GM18505 (cell line): ENCODE measurements at regions not wholly inside any gene's neighbourhood (a gene's known extent, or its start where the extent isn't known, plus 50 kb on each side); places are given as distances from the start of the nearest gene placed in this dataset.
"Not testable (repeated sequence)": the region's sequence is repeated elsewhere in the genome, so short reads cannot be mapped to it uniquely, and the experiment has no call there.

Source experiments
- ATAC-seq: cut with Tn5 transposase; IDR thresholded peaks from one replicate; pipeline ENCODE4 v1.9.1; 2021; ENCODE audit not compliant: unreplicated experiment
- POLR2A ChIP-seq: IDR thresholded peaks from 4 replicates; pipeline ENCODE4 v1.6.1; 2011; ENCODE audit warnings: borderline replicate concordance; ENCODE audit not compliant: insufficient read depth, insufficient read length; ENCODE audit errors: extremely low read depth

DNA sequence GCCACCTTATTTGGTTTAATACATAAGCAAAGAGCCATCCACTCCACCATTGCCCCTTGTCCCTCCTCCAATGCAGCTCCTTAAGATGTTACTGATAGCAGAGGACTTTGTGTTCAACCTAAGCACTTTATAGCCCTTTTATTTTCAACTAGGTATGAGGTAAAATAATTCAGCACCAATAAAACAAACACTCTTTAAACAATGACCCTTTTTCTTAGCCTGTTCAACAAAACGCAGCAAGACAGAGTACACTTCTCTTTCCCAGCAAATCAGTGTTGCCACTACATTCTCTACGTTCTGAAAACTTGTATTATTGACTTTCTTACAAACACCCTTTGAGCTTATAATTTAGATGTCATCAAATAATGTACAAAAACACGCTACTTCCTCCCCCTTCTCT lies 104.0 kb upstream of the IGLL5 start:
- no peak for TF ChIP-seq POLR2A
- no peak for ATAC-seq

DNA sequence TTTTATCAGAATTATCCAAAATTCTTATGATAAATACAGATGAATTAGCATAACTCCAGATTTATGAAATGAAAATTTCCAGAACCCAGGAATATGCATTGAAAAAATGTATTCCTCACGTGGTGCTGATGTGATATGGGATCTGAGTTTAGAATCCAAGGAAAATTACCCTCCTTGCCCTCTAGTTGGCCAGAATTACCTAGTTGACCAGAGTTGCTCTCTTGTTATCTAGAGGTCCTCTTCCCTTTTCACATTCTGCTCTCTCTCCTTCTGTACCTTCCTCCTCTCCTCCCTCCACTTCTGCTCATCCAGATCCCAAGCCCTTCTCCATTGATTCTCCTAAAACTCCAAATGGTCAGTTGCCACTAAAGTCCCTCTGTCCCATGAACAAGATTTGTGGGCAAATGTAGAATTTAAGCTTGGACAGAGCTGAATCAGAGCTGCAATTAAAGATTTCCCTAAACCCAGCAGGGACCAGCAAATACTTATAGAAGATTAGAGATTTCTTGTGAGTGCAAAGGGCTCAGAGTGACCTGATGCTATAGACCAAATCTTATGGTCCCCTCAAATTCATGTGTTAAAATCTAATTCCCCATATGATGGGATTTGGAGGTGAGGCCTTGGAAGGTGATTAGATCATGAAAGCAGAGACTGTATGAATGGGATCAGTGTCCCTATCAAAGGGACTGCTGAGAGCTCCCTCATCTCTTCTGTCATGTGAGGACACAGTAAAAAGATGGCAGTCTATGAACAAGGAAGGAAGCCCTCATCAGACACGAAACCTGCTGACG lies 103.2 kb upstream of the IGLL5 start:
- no peak for ATAC-seq
- TF ChIP-seq POLR2A: no peak

DNA sequence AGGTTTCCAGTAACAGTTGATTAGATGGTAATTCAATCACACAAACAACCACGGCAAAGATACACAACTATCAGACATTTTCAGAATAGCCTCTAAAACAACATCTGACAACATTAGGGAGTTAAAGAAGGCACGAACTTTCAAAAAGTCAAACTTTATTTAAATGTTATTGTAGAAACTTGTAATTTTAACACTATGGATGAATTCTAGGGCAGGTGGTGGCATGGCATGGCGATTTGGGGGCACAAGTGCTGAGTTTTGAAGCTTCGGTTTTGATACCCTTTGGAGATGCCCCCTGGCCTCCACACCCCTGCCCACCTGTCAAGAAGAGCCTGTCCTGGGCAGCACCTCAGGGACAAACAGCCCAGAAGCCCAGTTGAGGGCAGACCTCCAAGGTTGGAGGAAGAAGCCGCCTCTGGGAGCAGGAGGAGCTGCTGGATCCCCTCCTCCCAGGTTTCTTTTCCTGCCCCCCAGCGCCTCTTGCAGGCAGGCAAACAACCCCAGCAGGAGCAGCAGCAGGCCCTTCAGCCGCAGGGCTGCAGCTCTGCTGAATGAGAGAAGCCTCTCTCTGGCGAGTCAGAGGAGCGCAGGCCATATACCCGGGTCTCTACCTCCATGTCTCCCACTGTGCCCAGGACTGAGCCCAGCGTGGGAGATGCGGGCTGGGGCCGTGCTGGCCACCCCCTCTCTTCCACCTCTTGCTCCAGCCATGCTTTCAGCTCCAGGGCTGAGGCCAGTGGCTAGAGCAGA lies 102.1 kb upstream of the IGLL5 start:
- ATAC-seq: no peak

DNA sequence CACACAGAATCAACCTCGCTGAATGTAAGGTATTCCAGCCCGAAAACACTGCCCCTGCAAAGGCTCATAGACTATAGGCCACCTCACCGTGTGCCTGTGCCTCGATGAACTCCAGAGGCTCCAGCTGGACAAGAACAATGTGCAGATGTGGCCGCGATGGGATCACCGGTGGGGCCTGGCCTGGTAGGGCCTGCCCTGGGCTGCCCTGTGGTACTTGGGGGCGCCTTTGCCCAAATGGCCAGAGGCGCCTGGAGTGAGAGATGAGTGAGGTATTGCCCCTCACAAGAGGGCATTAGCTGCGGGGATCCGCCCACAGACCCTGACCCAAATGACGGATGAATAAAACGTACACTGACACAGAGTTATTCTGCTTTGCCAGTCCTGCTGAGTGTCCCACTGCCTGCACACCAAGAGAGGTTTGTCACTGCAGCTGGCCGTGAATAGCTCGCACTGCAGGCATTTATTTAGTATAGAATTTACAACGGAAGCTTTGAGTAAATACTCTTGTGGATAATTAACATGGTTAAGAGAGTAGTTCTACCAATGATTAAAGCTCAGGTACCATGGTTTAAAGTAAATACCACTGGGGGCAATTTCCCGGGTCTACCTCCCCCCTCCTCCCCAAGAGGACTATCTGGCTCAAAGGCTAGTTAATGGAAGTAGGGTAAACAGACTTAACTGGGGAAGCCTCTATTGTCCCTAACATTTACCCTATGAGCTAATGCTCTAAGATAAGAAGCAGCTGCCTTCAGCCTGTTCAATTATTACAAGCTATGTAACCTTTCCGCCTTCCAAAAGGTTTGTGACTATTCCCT lies 101.1 kb upstream of the IGLL5 start:
- no peak for TF ChIP-seq POLR2A
- ATAC-seq: no peak

More for the DNA sequence above, 102.1 kb upstream of the IGLL5 start:
- no peak for TF ChIP-seq POLR2A

- no peak for ATAC-seq
- TF ChIP-seq POLR2A: no peak
These were observed 100.5 kb upstream of the IGLL5 start for GRCh38 chr22:22787151-22787550.

- no peak for ATAC-seq
- no peak for TF ChIP-seq POLR2A
These were observed 99.7 kb upstream of the IGLL5 start for GRCh38 chr22:22787786-22788459.

- no peak for ATAC-seq
- TF ChIP-seq POLR2A: no peak
These were observed 99.1 kb upstream of the IGLL5 start for GRCh38 chr22:22788460-22789037.

DNA sequence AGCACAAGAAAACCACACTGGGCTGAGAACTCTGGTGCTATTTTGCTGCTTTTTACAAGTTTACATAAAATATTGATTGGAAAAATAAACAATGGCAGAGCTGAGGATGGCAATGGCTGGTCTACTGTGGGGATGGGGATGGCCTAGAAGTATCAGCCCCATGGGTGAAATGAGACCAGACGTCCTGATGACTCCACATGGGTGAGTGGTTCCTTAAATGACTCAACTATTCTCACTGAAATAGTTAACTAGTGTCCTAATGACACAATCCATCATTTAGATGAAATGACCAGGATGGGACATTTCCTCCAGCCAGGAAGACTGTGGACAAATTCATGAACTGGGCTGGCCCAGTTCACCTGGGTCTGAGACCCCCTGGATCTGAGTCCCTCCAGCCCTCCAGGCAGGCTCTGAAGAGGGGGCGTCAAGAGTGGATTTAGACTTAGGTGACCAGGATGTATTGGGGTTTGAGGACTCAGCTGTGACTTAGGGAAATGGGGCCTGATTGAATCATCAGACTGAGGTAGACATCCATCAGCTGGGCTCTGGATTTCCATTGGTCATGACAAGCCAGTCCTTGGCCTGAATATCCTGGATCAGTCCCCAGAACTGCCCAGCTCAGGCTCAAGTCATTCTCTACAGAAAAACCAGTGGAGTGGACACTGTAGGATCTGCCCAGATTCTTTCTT lies 98.2 kb upstream of the IGLL5 start:
- TF ChIP-seq POLR2A: no peak
- no peak for ATAC-seq

DNA sequence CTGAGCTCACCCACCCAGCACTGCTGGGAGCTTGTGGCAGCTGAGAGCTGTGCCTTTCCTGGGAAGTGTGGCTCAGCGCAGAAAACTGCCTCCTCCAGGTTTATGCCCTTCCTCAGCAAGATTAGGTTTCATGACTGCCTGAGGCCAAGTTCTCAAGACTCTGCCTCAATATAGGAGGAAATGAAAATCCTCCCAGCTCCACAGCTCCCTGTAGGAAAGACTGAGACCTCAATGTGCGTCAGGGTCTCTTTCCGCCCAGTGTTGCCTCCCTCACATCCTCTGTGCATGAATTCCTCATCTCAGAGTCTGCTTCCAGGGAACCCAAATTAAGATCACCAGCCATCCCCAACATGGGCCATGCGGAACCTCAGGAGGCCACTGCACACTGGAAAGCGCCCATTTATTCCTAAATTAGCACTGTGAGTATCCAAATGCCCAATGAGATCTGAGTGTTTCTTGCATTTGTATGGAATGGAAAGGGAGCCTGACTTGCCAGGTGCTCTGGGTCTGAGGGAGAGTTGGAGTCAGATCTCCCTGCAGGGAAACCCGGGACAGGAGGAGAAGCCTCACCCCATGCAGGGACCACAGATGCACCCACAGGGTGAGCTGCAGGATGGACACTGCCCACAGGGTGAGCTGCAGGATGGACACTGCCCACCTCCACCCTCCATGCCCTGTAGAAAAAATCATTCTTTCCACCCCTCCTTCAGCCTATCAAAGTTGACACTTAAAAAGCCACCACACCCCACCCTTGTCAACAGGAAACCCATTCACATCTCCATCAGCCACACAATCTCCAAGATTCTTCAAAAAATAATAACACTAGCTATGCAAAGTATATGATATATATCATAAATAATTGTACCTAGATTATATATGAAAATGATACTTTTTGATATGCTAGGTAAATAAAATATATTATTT lies 97.4 kb upstream of the IGLL5 start:
- TF ChIP-seq POLR2A: no peak
- ATAC-seq: no peak

DNA sequence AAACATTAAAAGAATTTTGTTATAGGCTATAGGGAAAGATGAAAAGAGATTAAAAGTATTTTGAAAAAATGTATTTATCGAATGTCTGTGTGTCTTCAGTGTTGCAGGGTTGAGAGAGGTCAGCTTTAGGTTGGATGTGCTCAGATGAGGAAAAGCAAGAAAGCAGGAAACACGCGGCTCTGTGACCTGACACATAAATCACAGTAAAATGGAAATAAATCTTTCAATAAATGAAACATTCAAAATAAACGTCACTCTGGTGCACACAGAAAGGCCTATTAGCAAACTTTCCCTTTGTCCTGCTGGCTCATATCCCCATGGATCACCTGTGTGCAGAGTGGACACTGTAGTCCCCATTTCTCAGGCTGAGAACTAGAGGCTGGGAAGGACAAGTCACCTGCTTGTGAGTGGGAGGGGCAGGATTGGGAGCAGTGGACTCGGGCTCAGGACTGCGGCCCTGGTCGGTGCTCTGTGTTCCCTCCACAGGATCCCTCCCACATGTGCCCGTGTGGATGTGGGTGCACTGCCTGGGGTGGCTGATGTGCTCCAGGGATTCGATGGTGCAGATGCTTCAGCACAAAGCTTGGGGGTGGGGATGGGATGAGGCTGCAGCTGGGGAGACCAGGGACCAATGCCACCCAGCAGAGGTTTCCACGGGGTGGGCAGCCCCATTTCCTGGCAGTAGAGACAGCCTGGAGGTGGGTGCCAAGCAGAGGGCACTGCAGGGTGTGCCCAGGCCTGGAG lies 96.0 kb upstream of the IGLL5 start:
- ATAC-seq: no peak

GRCh38 chr22:22792205-22792786 lies 95.3 kb upstream of the IGLL5 start:
- ATAC-seq: not testable (repeated sequence)

More for the DNA sequence above, 96.0 kb upstream of the IGLL5 start:
- no peak for TF ChIP-seq POLR2A

GRCh38 chr22:22795639-22796038 lies 92.0 kb upstream of the IGLL5 start:
- ATAC-seq: not testable (repeated sequence)
